ENCODE measurements at regions not wholly inside any gene's neighbourhood (a gene's known extent, or its start where the extent isn't known, plus 50 kb on each side); places are given as distances from the start of the nearest gene placed in this dataset.
"Not testable (repeated sequence)": the region's sequence is repeated elsewhere in the genome, so short reads cannot be mapped to it uniquely, and the experiment has no call there.

- DNase-seq: no peak
These were observed 408.7 kb upstream of the TNRC6C start for GRCh38 chr17:77549726-77550366.

GRCh38 chr17:77553459-77554066 is 404.9 kb upstream of the TNRC6C start:
- no peak for DNase-seq

DNA sequence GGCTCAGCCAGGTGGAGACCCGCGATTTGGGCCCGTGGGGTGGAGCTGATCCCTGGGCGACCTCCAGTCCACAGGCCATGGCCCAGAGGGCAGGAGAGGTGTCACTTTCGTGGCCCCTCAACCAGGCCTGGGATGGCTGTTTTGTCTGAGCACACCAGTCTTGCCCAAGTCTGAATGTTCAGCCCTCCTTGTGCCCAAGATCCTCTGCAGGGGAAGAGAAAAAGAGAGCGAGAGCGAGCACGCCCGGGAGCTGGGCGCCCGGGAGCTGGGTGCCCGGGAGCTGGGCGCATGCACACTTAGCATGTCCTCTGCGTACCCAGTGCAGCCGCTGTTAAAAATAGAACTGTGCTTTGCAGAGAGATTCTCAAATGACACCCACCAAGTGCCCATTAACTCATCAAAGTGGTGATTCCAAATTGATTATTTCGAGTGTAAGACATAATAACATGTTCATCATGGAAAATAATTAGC is 403.3 kb upstream of the TNRC6C start:
- peak; percentile 35 for DNase-seq

GRCh38 chr17:77555741-77556291 is 402.7 kb upstream of the TNRC6C start:
- DNase-seq: peak; percentile 74

GRCh38 chr17:77556383-77557061 is 402.0 kb upstream of the TNRC6C start:
- peak; percentile 45 for DNase-seq

DNA sequence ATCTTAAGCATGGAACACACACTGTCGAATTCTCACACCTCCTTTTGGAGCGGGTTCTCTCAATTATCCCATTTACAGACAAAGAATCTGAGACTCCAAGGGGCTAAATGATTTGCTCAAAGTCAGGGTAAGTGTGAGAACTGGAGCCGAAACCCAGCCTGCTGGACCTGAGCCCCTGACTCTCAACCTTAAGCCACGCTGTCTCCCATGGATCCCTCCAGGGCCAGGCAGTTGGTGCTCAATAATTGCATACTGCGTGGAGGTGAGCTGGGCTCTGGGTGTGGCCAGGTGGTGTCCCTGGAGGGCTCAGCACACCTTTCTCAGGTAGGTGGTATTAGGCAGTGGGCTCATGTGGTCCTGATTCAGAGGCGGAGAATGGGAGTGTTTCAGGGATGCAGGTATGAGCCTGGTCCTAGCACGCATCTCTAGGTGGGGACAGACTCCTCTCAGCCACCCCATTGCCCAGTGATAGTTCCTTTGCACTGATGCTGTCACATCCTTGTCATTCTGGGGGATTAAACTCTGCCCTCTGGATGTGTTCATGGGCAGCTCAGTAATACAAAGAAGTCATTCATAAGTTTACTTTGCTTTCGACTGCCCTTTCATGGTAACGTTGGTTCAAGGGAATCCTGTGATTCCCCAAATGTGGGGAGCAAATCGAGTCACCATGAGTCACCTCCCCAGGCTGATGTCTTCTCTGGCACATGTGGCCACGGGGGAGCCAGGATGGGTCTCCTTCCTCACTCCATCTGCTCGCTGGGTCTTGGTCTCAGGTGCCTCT is 399.5 kb upstream of the TNRC6C start:
- DNase-seq: no peak

GRCh38 chr17:77560381-77560780 is 398.1 kb upstream of the TNRC6C start:
- no peak for DNase-seq

DNA sequence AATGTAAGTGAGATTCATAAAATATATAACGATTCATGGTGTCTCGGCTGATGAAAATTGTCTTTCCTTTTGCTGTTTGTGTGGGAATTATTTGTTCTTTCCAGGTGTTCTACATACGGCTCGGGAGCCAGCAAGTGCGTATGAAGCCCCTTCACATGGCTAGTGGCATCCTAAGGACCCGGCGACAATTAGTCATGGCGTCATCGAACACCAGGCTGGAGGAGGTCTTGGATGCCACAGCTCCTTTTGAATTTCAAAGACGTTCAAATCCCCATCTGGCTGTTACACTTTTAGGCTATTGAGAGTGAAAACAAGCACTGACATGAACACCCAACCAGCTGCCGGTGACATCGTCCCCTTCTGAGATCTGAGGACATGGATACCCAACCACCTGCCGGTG is 397.7 kb upstream of the TNRC6C start:
- DNase-seq: no peak

DNA sequence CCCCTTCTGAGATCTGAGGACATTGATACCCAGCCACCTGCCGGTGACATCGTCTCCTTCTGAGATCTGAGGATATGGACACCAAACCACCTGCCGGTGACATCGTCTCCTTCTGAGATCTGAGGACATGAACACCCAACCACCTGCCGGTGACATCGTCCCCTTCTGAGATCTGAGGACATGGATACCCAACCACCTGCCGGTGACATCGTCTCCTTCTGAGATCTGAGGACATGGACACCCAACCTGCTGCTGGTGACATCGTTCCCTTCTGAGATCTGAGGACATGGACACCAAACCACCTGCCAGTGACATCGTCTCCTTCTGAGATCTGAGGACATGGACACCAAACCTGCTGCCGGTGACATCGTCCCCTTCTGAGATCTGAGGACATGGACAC is 396.1 kb upstream of the TNRC6C start:
- DNase-seq: not testable (repeated sequence)

- DNase-seq: no peak
These were observed 394.9 kb upstream of the TNRC6C start for GRCh38 chr17:77563439-77564102.

DNA sequence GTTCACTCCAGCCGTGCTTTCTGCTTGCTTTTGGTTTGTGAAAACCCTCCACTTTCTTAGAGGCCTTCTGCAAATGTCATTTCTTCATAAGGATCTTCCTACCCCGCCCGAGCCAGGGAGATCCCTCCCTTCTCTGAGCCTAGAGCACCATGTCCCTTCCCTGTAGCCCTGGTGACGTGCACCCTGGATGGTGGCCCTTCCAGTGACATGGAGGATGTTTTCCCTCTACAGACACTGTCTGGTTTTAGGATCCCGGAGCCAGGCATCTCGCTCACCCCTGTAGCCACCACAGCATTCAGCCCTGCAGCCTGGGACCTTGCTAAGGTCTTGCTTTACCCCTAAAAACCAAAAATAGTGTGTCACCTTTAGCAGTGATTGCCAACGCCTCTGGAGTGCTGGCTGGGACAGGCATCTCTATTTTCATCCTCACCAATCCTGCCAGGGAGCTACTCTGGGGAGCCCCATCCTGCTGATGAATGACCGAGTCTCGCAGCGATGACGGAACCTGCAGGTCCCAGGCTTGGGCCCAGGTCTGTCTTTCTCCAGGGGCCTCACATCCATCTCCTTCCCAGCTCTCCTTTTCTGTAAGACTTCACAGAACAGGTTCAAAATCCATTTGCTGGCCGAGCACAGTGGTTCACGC is 394.1 kb upstream of the TNRC6C start:
- DNase-seq: no peak

GRCh38 chr17:77565166-77565565 is 393.3 kb upstream of the TNRC6C start:
- DNase-seq: no peak

GRCh38 chr17:77566151-77566550 is 392.4 kb upstream of the TNRC6C start:
- DNase-seq: no peak

DNA sequence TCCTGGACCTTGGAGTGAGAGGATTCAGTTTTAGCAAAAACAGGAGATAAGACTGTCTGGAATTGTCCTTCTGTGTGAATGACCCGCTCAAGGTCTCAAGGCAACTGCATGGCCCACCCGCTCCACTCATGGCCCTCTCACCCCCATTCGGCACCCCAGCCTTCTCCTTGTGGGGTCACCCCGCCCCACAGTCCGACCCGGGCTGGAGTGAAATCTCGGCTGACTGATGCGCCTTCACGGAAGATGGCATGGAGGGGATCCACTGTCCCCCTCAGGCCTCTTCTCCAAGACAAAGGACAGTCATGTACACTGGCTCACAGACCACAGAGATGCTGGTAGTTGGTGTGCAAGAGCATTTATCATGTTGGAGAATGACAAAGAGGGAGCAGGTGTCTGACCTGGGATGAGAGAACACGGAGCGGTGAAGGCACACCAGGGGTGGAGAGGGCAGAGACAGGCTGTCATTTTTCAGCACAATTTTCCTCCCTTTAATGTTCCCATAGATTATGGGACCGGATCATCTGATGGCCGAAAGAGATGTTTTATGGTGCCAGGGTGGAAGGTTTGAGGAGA is 391.9 kb upstream of the TNRC6C start:
- DNase-seq: no peak

- no peak for DNase-seq
These were observed 390.0 kb upstream of the TNRC6C start for GRCh38 chr17:77568540-77568939.

DNA sequence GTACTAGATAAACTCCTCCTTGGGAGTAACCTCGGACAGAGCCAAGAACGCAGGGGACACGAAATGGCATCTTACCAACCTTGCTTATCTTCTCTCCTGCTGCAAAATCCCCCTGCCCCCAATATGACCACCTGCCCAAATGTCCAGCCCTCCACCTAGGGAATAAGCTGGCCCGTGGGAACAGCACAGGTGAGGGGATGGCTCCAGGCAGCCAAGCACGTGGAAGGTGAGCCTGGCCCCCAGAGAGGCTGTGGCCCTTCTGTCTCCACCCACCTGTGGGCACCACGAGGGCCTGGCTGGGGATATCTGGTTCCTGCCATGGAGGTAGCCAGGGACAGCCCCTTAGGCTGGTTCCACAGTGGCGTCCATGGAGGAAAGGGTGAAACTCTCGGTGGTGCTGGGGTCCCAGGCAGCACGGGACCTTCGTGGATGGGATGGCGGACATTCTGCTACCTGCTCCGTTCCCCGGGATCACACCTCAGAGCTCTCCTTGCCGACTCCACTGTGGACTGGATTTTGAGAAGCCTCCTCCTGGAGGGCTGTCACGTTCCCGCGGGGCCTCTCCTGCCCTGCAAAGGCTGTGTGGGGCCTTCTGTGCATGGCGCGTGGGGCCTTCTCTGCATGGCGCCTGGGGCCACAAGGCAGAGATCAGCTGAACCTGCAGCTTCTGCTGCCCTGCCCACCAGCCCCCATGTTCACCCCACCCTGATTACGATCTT is 388.5 kb upstream of the TNRC6C start:
- DNase-seq: no peak

DNA sequence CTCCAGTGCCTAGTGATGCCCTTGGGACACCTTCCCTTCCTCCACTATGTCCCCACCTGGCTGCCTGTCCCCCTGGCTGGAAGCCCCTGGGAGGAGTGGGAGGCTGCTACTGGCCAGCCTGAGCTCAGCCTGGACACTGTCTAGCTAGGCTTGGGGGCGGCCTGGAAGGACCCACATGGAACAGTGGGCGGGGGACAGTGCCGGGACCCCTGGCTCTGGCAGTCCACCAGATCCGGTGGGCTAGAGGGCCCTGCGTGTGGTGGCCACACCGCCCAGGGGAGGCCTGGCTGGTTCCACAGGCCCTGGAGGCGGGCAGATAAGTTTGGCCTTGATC is 388.0 kb upstream of the TNRC6C start:
- DNase-seq: no peak

DNA sequence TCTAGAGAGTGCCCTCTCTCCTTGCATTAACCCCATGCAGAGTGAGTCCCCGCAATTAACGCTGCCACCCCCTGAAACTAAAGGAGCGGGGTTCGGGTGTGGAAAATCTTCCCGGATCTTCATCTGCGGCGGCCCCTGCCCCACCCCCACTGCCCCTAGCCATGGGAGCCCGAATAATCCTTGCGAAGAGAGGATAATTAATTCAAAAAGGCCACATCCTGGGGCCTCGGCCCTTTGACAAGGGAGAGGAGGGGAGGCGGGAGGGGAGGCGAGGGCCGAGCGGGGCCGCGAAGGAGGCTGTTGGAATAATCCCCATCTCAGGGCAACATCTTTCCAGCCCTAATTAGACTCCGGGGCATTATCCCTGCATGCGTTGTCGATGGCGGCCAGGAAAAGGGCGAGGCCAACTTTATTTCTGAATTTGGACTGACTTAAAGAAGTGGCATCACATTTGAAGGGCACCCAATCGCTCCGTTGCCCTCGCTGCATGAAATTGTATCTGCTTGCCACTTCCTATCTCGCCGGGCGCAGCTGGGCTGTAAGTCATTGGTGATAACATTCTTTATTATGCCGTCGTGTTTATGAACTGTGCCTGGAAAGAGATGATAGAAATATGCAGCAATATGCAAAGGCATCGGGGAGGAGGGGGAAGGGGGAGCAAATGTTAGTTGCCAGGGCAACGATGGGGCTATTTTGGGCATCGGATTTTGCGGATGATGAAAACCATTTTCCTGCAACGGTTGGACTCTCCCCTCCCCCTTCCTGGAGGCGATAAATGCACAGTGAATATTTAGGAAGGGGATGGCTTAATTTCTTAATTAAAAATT is 387.1 kb upstream of the TNRC6C start:
- DNase-seq: peak; percentile 62

GRCh38 chr17:77572065-77572601 is 386.4 kb upstream of the TNRC6C start:
- DNase-seq: no peak
